ENCODE measurements at regions not wholly inside any gene's neighbourhood (a gene's known extent, or its start where the extent isn't known, plus 50 kb on each side); places are given as distances from the start of the nearest gene placed in this dataset.
"Not testable (repeated sequence)": the region's sequence is repeated elsewhere in the genome, so short reads cannot be mapped to it uniquely, and the experiment has no call there.

- no peak for DNase-seq (ENCODE audit: low read depth in 1 of 2, low spot score in 1 of 2)
- TF ChIP-seq JUND (IDR thresholded peaks at IDR 0.05; ENCODE audit: low read depth): no peak
- in situ Hi-C loops (cut with HindIII; ENCODE audit: low pct_unique_long_range_greater_than_20kb, low sequenced_read_pairs): no loop called here
Observed at GRCh38 chr7:91416155-91416865, 152.1 kb downstream of the FZD1 start.

GRCh38 chr7:91420606-91421005 lies 156.4 kb downstream of the FZD1 start:
- in situ Hi-C loops (cut with HindIII; ENCODE audit: low pct_unique_long_range_greater_than_20kb, low sequenced_read_pairs): no loop called here
- DNase-seq (ENCODE audit: low read depth in 1 of 2, low spot score in 1 of 2): no peak
- TF ChIP-seq JUND (IDR thresholded peaks at IDR 0.05; ENCODE audit: low read depth): no peak

- in situ Hi-C loops (cut with HindIII; ENCODE audit: low pct_unique_long_range_greater_than_20kb, low sequenced_read_pairs): no loop called here
- TF ChIP-seq JUND (IDR thresholded peaks at IDR 0.05; ENCODE audit: low read depth): no peak
- DNase-seq (ENCODE audit: low read depth in 1 of 2, low spot score in 1 of 2): no peak
Observed at GRCh38 chr7:91421018-91421417, 156.8 kb downstream of the FZD1 start.

GRCh38 chr7:91424371-91424770 lies 160.1 kb downstream of the FZD1 start:
- no peak for DNase-seq (ENCODE audit: low read depth in 1 of 2, low spot score in 1 of 2)
- in situ Hi-C loops (cut with HindIII; ENCODE audit: low pct_unique_long_range_greater_than_20kb, low sequenced_read_pairs): no loop called here
- no peak for TF ChIP-seq JUND (IDR thresholded peaks at IDR 0.05; ENCODE audit: low read depth)

GRCh38 chr7:91425149-91425548 lies 160.9 kb downstream of the FZD1 start:
- in situ Hi-C loops (cut with HindIII; ENCODE audit: low pct_unique_long_range_greater_than_20kb, low sequenced_read_pairs): no loop called here
- TF ChIP-seq JUND (IDR thresholded peaks at IDR 0.05; ENCODE audit: low read depth): no peak
- no peak for DNase-seq (ENCODE audit: low read depth in 1 of 2, low spot score in 1 of 2)

- no peak for TF ChIP-seq JUND (IDR thresholded peaks at IDR 0.05; ENCODE audit: low read depth)
- in situ Hi-C loops (cut with HindIII; ENCODE audit: low pct_unique_long_range_greater_than_20kb, low sequenced_read_pairs): no loop called here
- no peak for DNase-seq (ENCODE audit: low read depth in 1 of 2, low spot score in 1 of 2)
Observed at GRCh38 chr7:91427051-91427450, 162.8 kb downstream of the FZD1 start.

- no peak for TF ChIP-seq JUND (IDR thresholded peaks at IDR 0.05; ENCODE audit: low read depth)
- DNase-seq (ENCODE audit: low read depth in 1 of 2, low spot score in 1 of 2): no peak
- in situ Hi-C loops (cut with HindIII; ENCODE audit: low pct_unique_long_range_greater_than_20kb, low sequenced_read_pairs): no loop called here
Observed at GRCh38 chr7:91431601-91432000, 167.4 kb downstream of the FZD1 start.

GRCh38 chr7:91434836-91435235 lies 170.6 kb downstream of the FZD1 start:
- no peak for DNase-seq (ENCODE audit: low read depth in 1 of 2, low spot score in 1 of 2)
- in situ Hi-C loops (cut with HindIII; ENCODE audit: low pct_unique_long_range_greater_than_20kb, low sequenced_read_pairs): no loop called here
- TF ChIP-seq JUND (IDR thresholded peaks at IDR 0.05; ENCODE audit: low read depth): no peak

- no peak for DNase-seq (ENCODE audit: low read depth in 1 of 2, low spot score in 1 of 2)
Observed at GRCh38 chr7:91435381-91436059, 171.3 kb downstream of the FZD1 start.

GRCh38 chr7:91436655-91437054 lies 172.4 kb downstream of the FZD1 start:
- TF ChIP-seq JUND (IDR thresholded peaks at IDR 0.05; ENCODE audit: low read depth): no peak
- in situ Hi-C loops (cut with HindIII; ENCODE audit: low pct_unique_long_range_greater_than_20kb, low sequenced_read_pairs): no loop called here
- no peak for DNase-seq (ENCODE audit: low read depth in 1 of 2, low spot score in 1 of 2)

More at GRCh38 chr7:91435381-91436059, 171.3 kb downstream of the FZD1 start:
- in situ Hi-C loops (cut with HindIII; ENCODE audit: low pct_unique_long_range_greater_than_20kb, low sequenced_read_pairs): no loop called here
- TF ChIP-seq JUND (IDR thresholded peaks at IDR 0.05; ENCODE audit: low read depth): no peak

- DNase-seq (ENCODE audit: low read depth in 1 of 2, low spot score in 1 of 2); in situ Hi-C loops (cut with HindIII; ENCODE audit: low pct_unique_long_range_greater_than_20kb, low sequenced_read_pairs): not testable (repeated sequence)
Observed at GRCh38 chr7:91440198-91440597, 176.0 kb downstream of the FZD1 start.

GRCh38 chr7:91443862-91444261 lies 179.6 kb downstream of the FZD1 start:
- no peak for TF ChIP-seq JUND (IDR thresholded peaks at IDR 0.05; ENCODE audit: low read depth)
- in situ Hi-C loops (cut with HindIII; ENCODE audit: low pct_unique_long_range_greater_than_20kb, low sequenced_read_pairs): no loop called here
- no peak for DNase-seq (ENCODE audit: low read depth in 1 of 2, low spot score in 1 of 2)

- in situ Hi-C loops (cut with HindIII; ENCODE audit: low pct_unique_long_range_greater_than_20kb, low sequenced_read_pairs): no loop called here
- DNase-seq (ENCODE audit: low read depth in 1 of 2, low spot score in 1 of 2): no peak
- TF ChIP-seq JUND (IDR thresholded peaks at IDR 0.05; ENCODE audit: low read depth): no peak
Observed at GRCh38 chr7:91446819-91447218, 182.6 kb downstream of the FZD1 start.
